ENCODE measurements at regions not wholly inside any gene's neighbourhood (a gene's known extent, or its start where the extent isn't known, plus 50 kb on each side); places are given as distances from the start of the nearest gene placed in this dataset.

GRCh38 chr2:88834866-88835265, 143.4 kb downstream of the RPIA start:
- TF ChIP-seq POLR2A (IDR thresholded peaks at IDR 0.05) (no peak), CTCF (IDR thresholded peaks at IDR 0.05) (no peak)
